CMK (cell line): ENCODE measurements at regions not wholly inside any gene's neighbourhood (a gene's known extent, or its start where the extent isn't known, plus 50 kb on each side); places are given as distances from the start of the nearest gene placed in this dataset.
"Not testable (repeated sequence)": the region's sequence is repeated elsewhere in the genome, so short reads cannot be mapped to it uniquely, and the experiment has no call there.

Source experiments
- DNase-seq: peaks from one replicate; pipeline ENCODE4 v3.0.0-alpha.2; 2010; ENCODE audit warnings: low read depth

- DNase-seq = no peak
Observed at GRCh38 chr3:191148131-191148530, 50.9 kb upstream of the OSTN start.

GRCh38 chr3:191143224-191143623 is 55.8 kb upstream of the OSTN start:
- no peak for DNase-seq

GRCh38 chr3:191141728-191142127 is 57.3 kb upstream of the OSTN start:
- DNase-seq = no peak

GRCh38 chr3:191139736-191140135 is 59.3 kb upstream of the OSTN start:
- DNase-seq = no peak

GRCh38 chr3:191138937-191139336 is 60.1 kb upstream of the OSTN start:
- no peak for DNase-seq

- no peak for DNase-seq
Observed at GRCh38 chr3:191137708-191138107, 61.3 kb upstream of the OSTN start.

GRCh38 chr3:191136347-191136746 is 62.7 kb upstream of the OSTN start:
- no peak for DNase-seq

GRCh38 chr3:191135175-191135574 is 63.9 kb upstream of the OSTN start:
- DNase-seq = no peak

GRCh38 chr3:191133359-191133758 is 65.7 kb upstream of the OSTN start:
- no peak for DNase-seq

GRCh38 chr3:191131305-191131704 is 67.7 kb upstream of the OSTN start:
- DNase-seq = no peak

GRCh38 chr3:191124891-191125290 is 74.2 kb upstream of the OSTN start:
- not testable (repeated sequence) for DNase-seq

GRCh38 chr3:191123946-191124345 is 75.1 kb upstream of the OSTN start:
- DNase-seq = no peak

GRCh38 chr3:191123231-191123630 is 75.8 kb upstream of the OSTN start:
- no peak for DNase-seq

GRCh38 chr3:191120447-191121298 is 78.4 kb upstream of the OSTN start:
- DNase-seq = no peak

GRCh38 chr3:191119415-191120295 is 79.4 kb upstream of the OSTN start:
- no peak for DNase-seq

- DNase-seq = no peak
Observed at GRCh38 chr3:191111722-191112121, 87.3 kb upstream of the OSTN start.

GRCh38 chr3:191105418-191105817 is 93.6 kb upstream of the OSTN start:
- no peak for DNase-seq

- DNase-seq = no peak
Observed at GRCh38 chr3:191100516-191100915, 98.5 kb upstream of the OSTN start.

- no peak for DNase-seq
Observed at GRCh38 chr3:191094057-191094845, 104.8 kb upstream of the OSTN start.

- DNase-seq = no peak
Observed at GRCh38 chr3:191087391-191087790, 111.7 kb upstream of the OSTN start.

- no peak for DNase-seq
Observed at GRCh38 chr3:191085091-191085490, 114.0 kb upstream of the OSTN start.

GRCh38 chr3:191078913-191079312 is 120.1 kb upstream of the OSTN start:
- DNase-seq = not testable (repeated sequence)
